Neuronal stem cell (in vitro differentiated cells): ENCODE measurements at regions not wholly inside any gene's neighbourhood (a gene's known extent, or its start where the extent isn't known, plus 50 kb on each side); places are given as distances from the start of the nearest gene placed in this dataset.

Experiments
- DNase-seq: peaks from one replicate; pipeline ENCODE4 v3.0.0-alpha.2; 2013; ENCODE audit warnings: low spot score
- H2AFZ ChIP-seq: one replicate; pipeline ENCODE4 v1.6.1; 2013; ENCODE audit warnings: mild to moderate bottlenecking, low read length, inconsistent platforms
- H2AK5ac ChIP-seq: 2 replicates; pipeline ENCODE4 v1.6.1; 2013; ENCODE audit warnings: low read depth, mild to moderate bottlenecking, inconsistent platforms, low read length, moderate library complexity, mixed read lengths
- H2BK120ac ChIP-seq: 2 replicates; pipeline ENCODE4 v1.6.1; 2013; ENCODE audit warnings: low read depth, mild to moderate bottlenecking, inconsistent platforms, low read length, moderate library complexity, mixed read lengths
- H2BK12ac ChIP-seq: one replicate; pipeline ENCODE4 v1.6.1; 2013; ENCODE audit warnings: low read length, inconsistent platforms
- H2BK15ac ChIP-seq: 2 replicates; pipeline ENCODE4 v1.6.1; 2013; ENCODE audit warnings: mild to moderate bottlenecking, low read length, inconsistent platforms, mixed read lengths
- H2BK5ac ChIP-seq: one replicate; pipeline ENCODE4 v1.6.1; 2013; ENCODE audit warnings: inconsistent platforms, mild to moderate bottlenecking, low read length, moderate library complexity
- H3K14ac ChIP-seq: one replicate; pipeline ENCODE4 v1.6.1; 2013; ENCODE audit warnings: low read length, inconsistent platforms
- H3K18ac ChIP-seq: 2 replicates; pipeline ENCODE4 v1.6.1; 2013; ENCODE audit warnings: low read length, inconsistent platforms
- H3K23ac ChIP-seq: 2 replicates; pipeline ENCODE4 v1.6.1; 2013; ENCODE audit warnings: low read depth, mild to moderate bottlenecking, mixed read lengths, low read length, inconsistent platforms; ENCODE audit not compliant: poor library complexity
- H3K27ac ChIP-seq: replicated peaks from 3 replicates; pipeline ENCODE4 v1.5.1; 2013; ENCODE audit warnings: low read length, inconsistent platforms
- H3K27me3 ChIP-seq, 3 experiments: 2 replicates each; pipeline ENCODE4 v1.6.1; 2013; ENCODE audit warnings: low read length in 3 of 3, mild to moderate bottlenecking in 2 of 3, inconsistent platforms in 1 of 3, low read depth in 1 of 3, mixed read lengths in 1 of 3, moderate library complexity in 1 of 3; ENCODE audit not compliant: control insufficient read depth in 3 of 3, insufficient read depth in 3 of 3
- H3K36me3 ChIP-seq, 2 donors: replicated peaks in 1 of 2; 2 replicates each; pipeline ENCODE4 v1.6.1; 2013; ENCODE audit warnings: low read length in 2 of 2; ENCODE audit not compliant: control insufficient read depth in 2 of 2, insufficient read depth in 2 of 2
- H3K4ac ChIP-seq: 2 replicates; pipeline ENCODE4 v1.6.1; 2013; ENCODE audit warnings: inconsistent platforms, mild to moderate bottlenecking, low read length, moderate library complexity
- H3K4me1 ChIP-seq, 2 donors: 1 replicate in 1 of 2; 2 replicates in 1 of 2; pipeline ENCODE4 v1.6.1; 2013; ENCODE audit warnings: low read length in 2 of 2, low read depth in 1 of 2; ENCODE audit not compliant: control insufficient read depth in 2 of 2, insufficient read depth in 1 of 2
- H3K4me2 ChIP-seq: one replicate; pipeline ENCODE4 v1.6.1; 2013; ENCODE audit warnings: mild to moderate bottlenecking, low read length, inconsistent platforms; ENCODE audit not compliant: insufficient read depth, poor library complexity, severe bottlenecking
- H3K4me3 ChIP-seq, 2 donors: 2 replicates each; pipeline ENCODE4 v1.5.1; 2013; ENCODE audit warnings: low read length in 2 of 2, mild to moderate bottlenecking in 2 of 2, inconsistent platforms in 1 of 2, moderate library complexity in 1 of 2
- H3K79me1 ChIP-seq: one replicate; pipeline ENCODE4 v1.6.1; 2013; ENCODE audit warnings: low read depth, mild to moderate bottlenecking, inconsistent platforms, low read length, moderate library complexity
- H3K9ac ChIP-seq: one replicate; pipeline ENCODE4 v1.6.1; 2013; ENCODE audit warnings: mild to moderate bottlenecking, low read depth, low read length, inconsistent platforms; ENCODE audit not compliant: poor library complexity
- H3K9me3 ChIP-seq, 2 donors: replicated peaks in 1 of 2; 2 replicates each; pipeline versions ENCODE3 to v1.6.1; 2013; ENCODE audit warnings: low read length in 2 of 2, mild to moderate bottlenecking in 2 of 2, inconsistent platforms in 1 of 2, low read depth in 1 of 2, mixed read lengths in 1 of 2, moderate library complexity in 1 of 2; ENCODE audit not compliant: control insufficient read depth in 2 of 2, insufficient read depth in 1 of 2
- H4K8ac ChIP-seq: one replicate; pipeline ENCODE4 v1.6.1; 2013; ENCODE audit warnings: low read depth, mild to moderate bottlenecking, inconsistent platforms, low read length, moderate library complexity
- H4K91ac ChIP-seq: one replicate; pipeline ENCODE4 v1.6.1; 2013; ENCODE audit warnings: low read length, low read depth, mild to moderate bottlenecking, inconsistent platforms; ENCODE audit not compliant: poor library complexity
- WGBS, 2 donors: extraction: QIAGEN DNeasy Blood & Tissue Kit; methylation state at CpG; one replicate each; pipeline ENCODE4 v1.1.7; 2013; ENCODE audit warnings: missing lambda C conversion rate in 2 of 2, mixed read lengths in 1 of 2; ENCODE audit not compliant: insufficient read length in 2 of 2, insufficient replicate concordance in 1 of 2; ENCODE audit errors: extremely low coverage in 2 of 2; 5-methylcytosine and 5-hydroxymethylcytosine counted together

- H2BK5ac ChIP-seq, result no peak overlapping the region
- H3K14ac ChIP-seq, result no peak overlapping the region
- peaks cover 0 to 4% of the 10 kb centered on the region in 2 donors for H3K4me1 ChIP-seq
Measured at GRCh38 chr7:68421712-68422111, 1176.6 kb upstream of the AUTS2 start.

GRCh38 chr7:68422281-68422680 lies 1176.0 kb upstream of the AUTS2 start:
- H4K8ac ChIP-seq, result no peak overlapping the region
- no peak for DNase-seq
- H2BK12ac ChIP-seq, result no peak overlapping the region
- no peak overlapping the region for H2BK15ac ChIP-seq
- no peak overlapping the region for H3K27ac ChIP-seq
- peaks cover 0 to 2% of the 10 kb centered on the region in 2 donors for H3K9me3 ChIP-seq
- WGBS, 2 donors, result no CpG with 5 or more reads among the region's 4 CpGs
- H3K14ac ChIP-seq, result no peak overlapping the region
- no peak overlapping the region for H3K23ac ChIP-seq
- peaks cover 0 to 4% of the 10 kb centered on the region in 2 donors for H3K4me1 ChIP-seq
- no peak overlapping the region for H2BK5ac ChIP-seq
- no peak overlapping the region for H3K4me3 ChIP-seq
- H3K36me3 ChIP-seq, result no peaks in the 10 kb centered on the region
- peaks cover 0 to 2% (median 0%) of the 10 kb centered on the region in 3 experiments for H3K27me3 ChIP-seq
- H3K18ac ChIP-seq, result no peak overlapping the region
- no peak overlapping the region for H3K4ac ChIP-seq
- no peak overlapping the region for H3K4me2 ChIP-seq
- H2BK120ac ChIP-seq, result no peak overlapping the region
- no peak overlapping the region for H3K9ac ChIP-seq
- H2AK5ac ChIP-seq, result no peak overlapping the region
- no peak overlapping the region for H4K91ac ChIP-seq
- H2AFZ ChIP-seq, result no peak overlapping the region
- no peaks in the 10 kb centered on the region for H3K79me1 ChIP-seq

More at GRCh38 chr7:68421712-68422111, 1176.6 kb upstream of the AUTS2 start:
- H3K27me3 ChIP-seq, result no peaks in the 10 kb centered on the region
- H3K27ac ChIP-seq, result no peak overlapping the region
- H2AK5ac ChIP-seq, result no peak overlapping the region
- H3K4ac ChIP-seq, result no peak overlapping the region
- no peak overlapping the region for H3K4me3 ChIP-seq
- no peak overlapping the region for H3K23ac ChIP-seq
- H3K9ac ChIP-seq, result no peak overlapping the region
- H3K4me2 ChIP-seq, result no peak overlapping the region
- H2BK12ac ChIP-seq, result no peak overlapping the region
- no peak overlapping the region for H2BK120ac ChIP-seq
- H3K36me3 ChIP-seq, result no peaks in the 10 kb centered on the region
- no peak overlapping the region for H2BK15ac ChIP-seq
- no peak overlapping the region for H4K91ac ChIP-seq
- H3K9me3 ChIP-seq, result peaks cover 0 to 2% of the 10 kb centered on the region in 2 donors
- no CpG with 5 or more reads among the region's 7 CpGs for WGBS, 2 donors
- DNase-seq, result no peak
- no peak overlapping the region for H2AFZ ChIP-seq
- no peak overlapping the region for H4K8ac ChIP-seq
- no peaks in the 10 kb centered on the region for H3K79me1 ChIP-seq
- H3K18ac ChIP-seq, result no peak overlapping the region

- H2AFZ ChIP-seq, result no peak overlapping the region
- H2BK120ac ChIP-seq, result no peak overlapping the region
- no peak overlapping the region for H3K18ac ChIP-seq
- no peak overlapping the region for H2AK5ac ChIP-seq
- H3K27me3 ChIP-seq, result peaks cover 0 to 2% (median 0%) of the 10 kb centered on the region in 3 experiments
- peaks cover 0 to 4% of the 10 kb centered on the region in 2 donors for H3K4me1 ChIP-seq
- no peak overlapping the region for H2BK12ac ChIP-seq
- H3K4ac ChIP-seq, result no peak overlapping the region
- no peak overlapping the region for H3K27ac ChIP-seq
- no peak overlapping the region for H2BK15ac ChIP-seq
- no peak overlapping the region for H4K91ac ChIP-seq
- H3K9ac ChIP-seq, result no peak overlapping the region
- H4K8ac ChIP-seq, result no peak overlapping the region
- H3K79me1 ChIP-seq, result no peaks in the 10 kb centered on the region
- H3K23ac ChIP-seq, result no peak overlapping the region
- H3K4me2 ChIP-seq, result no peak overlapping the region
- H3K9me3 ChIP-seq, result peaks cover 0 to 2% of the 10 kb centered on the region in 2 donors
- WGBS, 2 donors, result no CpG with 5 or more reads among the region's 5 CpGs
- no peak for DNase-seq
- H3K4me3 ChIP-seq, result no peak overlapping the region
- H2BK5ac ChIP-seq, result no peak overlapping the region
- no peak overlapping the region for H3K14ac ChIP-seq
- H3K36me3 ChIP-seq, result no peaks in the 10 kb centered on the region
Measured at GRCh38 chr7:68423356-68423755, 1174.9 kb upstream of the AUTS2 start.

GRCh38 chr7:68424658-68425297 lies 1173.5 kb upstream of the AUTS2 start:
- H3K4me1 ChIP-seq, result peaks cover 0 to 9% of the 10 kb centered on the region in 2 donors
- no peak overlapping the region for H4K91ac ChIP-seq
- H3K79me1 ChIP-seq, result no peaks in the 10 kb centered on the region
- DNase-seq, result no peak
- no peak overlapping the region for H4K8ac ChIP-seq
- H3K4me2 ChIP-seq, result no peak overlapping the region
- peak overlapping the region; percentile 53 for H3K18ac ChIP-seq
- H3K9me3 ChIP-seq, result no peaks in the 10 kb centered on the region
- peak overlapping the region; percentile 44 for H3K9ac ChIP-seq
- H2AFZ ChIP-seq, result no peak overlapping the region
- H3K27me3 ChIP-seq, result peaks cover 0 to 2% (median 0%) of the 10 kb centered on the region in 3 experiments
- no peak overlapping the region for H3K27ac ChIP-seq
- no peak overlapping the region for H3K14ac ChIP-seq
- H3K4me3 ChIP-seq, result no peak overlapping the region
- H3K36me3 ChIP-seq, result no peaks in the 10 kb centered on the region
- H2BK5ac ChIP-seq, result no peak overlapping the region
- no peak overlapping the region for H2BK15ac ChIP-seq
- no peak overlapping the region for H3K23ac ChIP-seq
- H2AK5ac ChIP-seq, result no peak overlapping the region
- no CpG with 5 or more reads among the region's 4 CpGs for WGBS, 2 donors
- no peak overlapping the region for H2BK120ac ChIP-seq
- no peak overlapping the region for H3K4ac ChIP-seq
- H2BK12ac ChIP-seq, result peak overlapping the region; percentile 59
